Activated T-cell treated with anti-CD3 and anti-CD28 coated beads, Interleukin-2, amount 50 U/mL, for 1 hour (primary cell): ENCODE measurements at regions not wholly inside any gene's neighbourhood (a gene's known extent, or its start where the extent isn't known, plus 50 kb on each side); places are given as distances from the start of the nearest gene placed in this dataset.

Experiments
- DNase-seq: peaks from one replicate; pipeline ENCODE4 v3.0.0-alpha.2; 2020

GRCh38 chr20:50258790-50259483 is 68.3 kb downstream of the CEBPB start:
- DNase-seq, result no peak

- DNase-seq, result no peak
These were observed 69.3 kb downstream of the CEBPB start for GRCh38 chr20:50259705-50260478.

- DNase-seq, result no peak
These were observed 70.0 kb downstream of the CEBPB start for GRCh38 chr20:50260479-50261221.

GRCh38 chr20:50261471-50262212 is 71.0 kb downstream of the CEBPB start:
- DNase-seq, result no peak

- no peak for DNase-seq
These were observed 73.2 kb downstream of the CEBPB start for GRCh38 chr20:50263831-50264230.

- no peak for DNase-seq
These were observed 74.0 kb downstream of the CEBPB start for GRCh38 chr20:50264534-50265145.

GRCh38 chr20:50265245-50265946 is 74.8 kb downstream of the CEBPB start:
- no peak for DNase-seq

- no peak for DNase-seq
These were observed 75.8 kb downstream of the CEBPB start for GRCh38 chr20:50266293-50267040.

GRCh38 chr20:50267041-50267865 is 76.6 kb downstream of the CEBPB start:
- DNase-seq, result no peak

GRCh38 chr20:50267866-50268219 is 77.2 kb downstream of the CEBPB start:
- no peak for DNase-seq

GRCh38 chr20:50269091-50270033 is 78.7 kb downstream of the CEBPB start:
- DNase-seq, result no peak

GRCh38 chr20:50270034-50270395 is 79.4 kb downstream of the CEBPB start:
- DNase-seq, result no peak

GRCh38 chr20:50270569-50270968 is 79.9 kb downstream of the CEBPB start:
- no peak for DNase-seq

- no peak for DNase-seq
These were observed 80.5 kb downstream of the CEBPB start for GRCh38 chr20:50271176-50271575.

- no peak for DNase-seq
These were observed 81.0 kb downstream of the CEBPB start for GRCh38 chr20:50271612-50272011.

- DNase-seq, result no peak
These were observed 81.5 kb downstream of the CEBPB start for GRCh38 chr20:50272030-50272723.

- no peak for DNase-seq
These were observed 82.3 kb downstream of the CEBPB start for GRCh38 chr20:50272724-50273446.
